Brain microvascular endothelial cell (primary cell): ENCODE measurements at regions not wholly inside any gene's neighbourhood (a gene's known extent, or its start where the extent isn't known, plus 50 kb on each side); places are given as distances from the start of the nearest gene placed in this dataset.

Source experiments
- DNase-seq: peaks from one replicate; pipeline ENCODE4 v3.0.0-alpha.2; 2020
- H3K27ac ChIP-seq: fragments of 250-450 bp; sonication (Bioruptor Pico); 2 replicates; pipeline ENCODE4 v1.5.1; 2020; ENCODE audit warnings: mild to moderate bottlenecking, moderate library complexity
- H3K27me3 ChIP-seq: fragments of 250-450 bp; sonication (Bioruptor Pico); replicated peaks from 2 replicates; pipeline ENCODE4 v1.5.1; 2020; ENCODE audit warnings: mild to moderate bottlenecking
- H3K36me3 ChIP-seq: fragments of 250-450 bp; sonication (Bioruptor Pico); replicated peaks from 2 replicates; pipeline ENCODE4 v1.5.1; 2020; ENCODE audit warnings: mild to moderate bottlenecking
- H3K4me3 ChIP-seq: 2 replicates; pipeline ENCODE4 v1.5.1; 2011; ENCODE audit warnings: low read depth, mild to moderate bottlenecking, control low read depth, low read length, moderate library complexity
- CTCF ChIP-seq: IDR thresholded peaks from 2 replicates; pipeline ENCODE4 v1.5.1; 2011; ENCODE audit warnings: low read depth, mild to moderate bottlenecking, moderate library complexity, low read length, control low read depth, inconsistent platforms; ENCODE audit errors: missing control alignments
- in situ Hi-C: cut with HindIII; loops from 2 replicates; pipeline ENCODE4 v1.10.0; 2017; ENCODE audit warnings: low sequenced_read_pairs, low pct_ligation_motif_present

- in situ Hi-C loops: no loop called here
- DNase-seq: no peak
- Histone ChIP-seq H3K27me3 (no peaks in the 10 kb centered on the region), H3K4me3 (no peak overlapping the region), H3K27ac (no peak overlapping the region), H3K36me3 (no peaks in the 10 kb centered on the region)
- TF ChIP-seq CTCF: no peak
Measured at GRCh38 chr2:75338461-75338860, 139.1 kb upstream of the TACR1 start.

DNA sequence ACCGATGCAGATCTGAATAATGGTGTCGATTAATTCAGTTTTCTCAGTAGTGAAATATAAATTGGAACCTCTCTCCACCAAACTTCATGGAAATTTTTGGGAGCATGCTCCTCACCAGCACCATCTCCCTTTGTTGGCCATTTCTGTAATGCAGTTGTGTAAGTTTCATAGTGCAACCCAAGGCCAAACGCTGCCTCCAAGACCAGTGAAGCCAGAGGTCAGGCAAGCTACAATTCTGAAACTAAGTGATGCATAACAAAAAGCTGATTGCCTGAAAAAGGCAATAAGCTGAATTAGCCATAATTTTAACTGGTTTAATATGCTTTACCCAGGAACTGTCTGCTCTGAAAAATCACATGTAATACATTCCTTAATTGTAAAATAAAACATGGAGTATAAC, 138.3 kb upstream of the TACR1 start:
- no peak for DNase-seq
- TF ChIP-seq CTCF: no peak
- Histone ChIP-seq H3K4me3 (no peak overlapping the region), H3K27ac (no peak overlapping the region), H3K36me3 (no peaks in the 10 kb centered on the region), H3K27me3 (no peaks in the 10 kb centered on the region)
- in situ Hi-C loops: no loop called here

GRCh38 chr2:75337016-75337415, 137.7 kb upstream of the TACR1 start:
- no peak for DNase-seq
- TF ChIP-seq CTCF: no peak
- in situ Hi-C loops: no loop called here
- Histone ChIP-seq H3K36me3 (no peaks in the 10 kb centered on the region), H3K4me3 (no peak overlapping the region), H3K27ac (no peak overlapping the region), H3K27me3 (no peaks in the 10 kb centered on the region)

DNA sequence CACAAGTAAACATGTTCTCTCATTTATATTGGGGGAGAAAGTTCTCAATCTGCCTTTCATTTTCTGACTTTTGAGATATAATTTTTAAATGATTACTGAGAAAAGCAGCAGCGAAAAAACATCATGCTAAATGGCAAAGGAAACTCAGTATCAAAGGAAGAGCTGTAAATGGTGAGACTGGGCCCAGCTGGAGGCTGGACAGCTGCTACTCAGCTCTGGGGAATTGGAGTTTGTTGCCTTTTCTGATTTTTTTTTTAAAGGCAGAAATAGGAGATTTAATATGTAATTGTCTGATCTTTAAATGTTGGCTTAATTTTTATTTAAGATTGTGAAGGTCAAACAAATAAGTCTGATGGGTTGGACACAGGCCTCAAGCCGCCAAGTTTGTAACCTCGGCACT, 137.1 kb upstream of the TACR1 start:
- DNase-seq: no peak
- in situ Hi-C loops: no loop called here
- Histone ChIP-seq H3K4me3 (no peak overlapping the region), H3K27me3 (no peaks in the 10 kb centered on the region), H3K36me3 (no peaks in the 10 kb centered on the region), H3K27ac (no peak overlapping the region)
- TF ChIP-seq CTCF: no peak

GRCh38 chr2:75334076-75334475, 134.8 kb upstream of the TACR1 start:
- no peak overlapping the region for H3K27ac ChIP-seq
- no peaks in the 10 kb centered on the region for H3K27me3 ChIP-seq
- in situ Hi-C loops: no loop called here
- no peaks in the 10 kb centered on the region for H3K36me3 ChIP-seq
- H3K4me3 ChIP-seq: no peak overlapping the region
- no peak for DNase-seq
- TF ChIP-seq CTCF: no peak

GRCh38 chr2:75333646-75334045, 134.3 kb upstream of the TACR1 start:
- H3K4me3 ChIP-seq: no peak overlapping the region
- no peak for DNase-seq
- H3K27me3 ChIP-seq: no peaks in the 10 kb centered on the region
- TF ChIP-seq CTCF: no peak
- H3K27ac ChIP-seq: no peak overlapping the region
- in situ Hi-C loops: no loop called here
- H3K36me3 ChIP-seq: no peaks in the 10 kb centered on the region
